Right lobe of liver (tissue), 4 donors: ENCODE measurements at regions not wholly inside any gene's neighbourhood (a gene's known extent, or its start where the extent isn't known, plus 50 kb on each side); places are given as distances from the start of the nearest gene placed in this dataset.

ENCODE experiments used
- CTCF ChIP-seq, 4 donors: fragments of 200-600 bp in 3 of 4; fragments of 450-650 bp in 1 of 4; IDR thresholded peaks; one replicate each; pipeline versions ENCODE4 v1.5.1 to v1.8.0; 2016 to 2022; ENCODE audit warnings: antibody characterized with exemption in 4 of 4, mild to moderate bottlenecking in 2 of 4
- POLR2A ChIP-seq: fragments of 450-650 bp; IDR thresholded peaks from one replicate; pipeline ENCODE4 v1.6.1; 2017; ENCODE audit warnings: antibody characterized with exemption, mild to moderate bottlenecking
- donor health status: DM: no; HTN: no; CAD: no.
- donor health status: DM: no; HTN: no; CAD: no.
- donor health status: DM: no; HTN: yes; CAD: no.

GRCh38 chr18:78703291-78703690 lies 276.3 kb upstream of the SALL3 start:
- TF ChIP-seq CTCF (IDR thresholded peaks at IDR 0.05), result no peak
- TF ChIP-seq POLR2A, result no peak
